Mesodermal cell (in vitro differentiated cells): ENCODE measurements at regions not wholly inside any gene's neighbourhood (a gene's known extent, or its start where the extent isn't known, plus 50 kb on each side); places are given as distances from the start of the nearest gene placed in this dataset.

Experiments
- H3K27ac ChIP-seq: 2 replicates; pipeline ENCODE4 v1.7.0; 2013; ENCODE audit warnings: mild to moderate bottlenecking, low read depth, low read length, moderate library complexity; ENCODE audit not compliant: severe bottlenecking
- H3K36me3 ChIP-seq: 2 replicates; pipeline ENCODE4 v1.7.1; 2013; ENCODE audit warnings: mild to moderate bottlenecking, low read length, moderate library complexity; ENCODE audit not compliant: control insufficient read depth, insufficient read depth
- H3K4me1 ChIP-seq: one replicate; pipeline ENCODE4 v1.7.1; 2013; ENCODE audit warnings: mild to moderate bottlenecking, low read length; ENCODE audit not compliant: insufficient read depth, control insufficient read depth, poor library complexity, severe bottlenecking
- H3K4me3 ChIP-seq: 2 replicates; pipeline ENCODE4 v1.7.0; 2013; ENCODE audit warnings: low read length, control low read depth, mild to moderate bottlenecking; ENCODE audit not compliant: insufficient read depth, poor library complexity, severe bottlenecking; ENCODE audit errors: extremely low read depth
- H3K9me3 ChIP-seq: 2 replicates; pipeline ENCODE4 v1.7.1; 2013; ENCODE audit warnings: mild to moderate bottlenecking, low read length, moderate library complexity; ENCODE audit not compliant: control insufficient read depth
- WGBS, 2 experiments: methylation state at CpG; one replicate each; pipeline ENCODE4 v1.1.5; 2013; ENCODE audit warnings: missing lambda C conversion rate in 2 of 2; ENCODE audit not compliant: insufficient coverage in 2 of 2; 5-methylcytosine and 5-hydroxymethylcytosine counted together

DNA sequence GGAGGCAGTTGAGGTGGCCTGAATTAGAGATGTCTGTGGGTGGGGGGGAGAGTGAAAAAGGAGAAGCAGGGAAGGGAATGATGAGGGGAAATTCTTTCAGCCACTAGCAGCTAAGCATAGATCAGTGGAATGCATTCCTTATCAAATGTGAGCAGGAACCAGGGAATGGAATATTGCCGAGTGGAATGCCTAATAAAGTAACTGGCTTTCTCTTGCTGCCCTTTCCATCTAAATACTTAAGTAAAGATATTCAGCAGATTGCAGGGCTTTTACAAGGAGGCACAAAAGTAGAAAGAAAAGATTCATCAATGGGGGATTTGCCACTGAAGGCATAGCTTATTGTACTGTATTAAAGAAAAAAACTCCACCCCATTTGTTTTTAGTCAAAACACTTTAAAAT lies 263.0 kb upstream of the RPS6KA3 start:
- Histone ChIP-seq H3K4me3 (no peak overlapping the region), H3K36me3 (no peaks in the 10 kb centered on the region), H3K4me1 (peaks cover 18% of the 10 kb centered on the region), H3K9me3 (no peaks in the 10 kb centered on the region), H3K27ac (no peak overlapping the region)
- WGBS, 2 experiments = no CpG with 5 or more reads among the region's 1 CpG

DNA sequence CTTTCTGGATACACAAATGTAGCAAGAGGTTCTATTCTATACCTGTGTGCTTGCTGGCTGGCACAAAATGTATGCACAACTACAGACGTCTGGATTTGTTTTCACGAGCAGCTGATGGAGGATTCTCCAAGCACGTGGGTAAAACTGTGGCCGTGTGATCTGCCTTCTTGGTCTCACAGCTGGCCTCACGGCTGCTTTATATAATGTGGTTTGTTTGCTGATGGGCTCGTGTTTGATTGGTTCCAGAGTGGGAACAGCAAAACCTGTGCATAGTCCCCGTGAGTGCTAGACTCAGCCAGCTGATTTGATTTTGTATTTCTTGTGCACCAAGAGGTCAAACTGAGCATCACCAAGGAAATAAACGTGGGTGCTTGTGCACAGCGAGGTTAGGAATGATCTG lies 262.6 kb upstream of the RPS6KA3 start:
- Histone ChIP-seq H3K27ac (no peak overlapping the region), H3K36me3 (no peaks in the 10 kb centered on the region), H3K4me3 (no peak overlapping the region), H3K4me1 (peaks cover 18% of the 10 kb centered on the region), H3K9me3 (no peaks in the 10 kb centered on the region)
- WGBS, 2 experiments = 68 to 92% methylated on average over 2 to 4 of the region's 9 CpGs

DNA sequence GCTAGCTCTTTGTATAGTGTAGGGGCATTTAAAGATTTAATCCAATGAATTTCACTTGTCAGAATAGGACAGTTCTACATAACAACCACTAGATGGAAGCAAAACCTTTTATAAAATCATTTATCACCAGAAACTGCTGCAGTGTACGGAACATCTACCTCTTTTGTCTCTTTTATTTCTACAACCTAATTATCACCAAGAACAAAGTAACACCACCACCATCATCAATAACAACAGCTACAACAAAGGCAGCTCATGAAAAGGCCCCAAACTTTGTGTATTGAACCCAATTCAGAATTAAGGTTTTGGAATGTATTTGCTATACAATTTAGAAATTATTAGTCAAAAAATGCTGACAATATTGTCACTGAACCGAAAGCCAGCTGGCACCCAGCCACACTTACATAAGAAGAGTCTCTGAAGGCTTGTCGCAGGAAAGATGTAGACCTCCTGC lies 260.9 kb upstream of the RPS6KA3 start:
- peaks cover 18% of the 10 kb centered on the region for H3K4me1 ChIP-seq

GRCh38 chrX:20527041-20527440 lies 260.3 kb upstream of the RPS6KA3 start:
- Histone ChIP-seq H3K4me3 (no peak overlapping the region), H3K27ac (no peak overlapping the region), H3K9me3 (no peaks in the 10 kb centered on the region), H3K36me3 (no peaks in the 10 kb centered on the region), H3K4me1 (peaks cover 18% of the 10 kb centered on the region)
- WGBS, 2 experiments = 86% methylated on average over 1 of the region's 4 CpGs; no CpG with 5 or more reads in 1 of the 2 experiments

More for the DNA sequence above, 260.9 kb upstream of the RPS6KA3 start:
- no CpG with 5 or more reads among the region's 3 CpGs for whole genome bisulfite sequencing, 2 experiments
- Histone ChIP-seq H3K27ac (no peak overlapping the region), H3K9me3 (no peaks in the 10 kb centered on the region), H3K36me3 (no peaks in the 10 kb centered on the region), H3K4me3 (no peak overlapping the region)

- Histone ChIP-seq H3K27ac (no peak overlapping the region), H3K36me3 (no peaks in the 10 kb centered on the region), H3K4me3 (no peak overlapping the region), H3K9me3 (no peaks in the 10 kb centered on the region), H3K4me1 (peaks cover 7% of the 10 kb centered on the region)
- WGBS, 2 experiments = no CpG with 5 or more reads among the region's 5 CpGs
Observed at GRCh38 chrX:20523626-20524312, 257.1 kb upstream of the RPS6KA3 start.

DNA sequence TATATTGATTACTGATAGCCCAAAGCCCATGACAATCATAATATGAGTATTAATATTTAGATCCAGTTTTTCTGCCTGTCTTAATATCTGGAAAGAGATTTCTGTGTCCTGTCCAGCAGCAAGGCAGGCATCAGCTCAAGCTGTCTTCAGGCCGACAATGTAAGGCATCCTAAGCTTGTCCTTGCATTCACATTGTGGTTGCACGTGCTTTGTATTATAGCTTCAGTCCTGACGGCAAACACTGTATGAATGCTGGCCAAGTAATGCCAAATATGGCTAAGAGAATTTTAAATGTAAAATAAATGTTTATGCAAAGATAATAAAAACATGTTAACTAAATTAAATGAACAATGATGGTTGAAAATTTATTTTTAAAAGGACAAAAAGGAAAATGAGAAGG lies 255.7 kb upstream of the RPS6KA3 start:
- H3K4me1 ChIP-seq = peaks cover 4% of the 10 kb centered on the region
- no peaks in the 10 kb centered on the region for H3K36me3 ChIP-seq
- no peak overlapping the region for H3K27ac ChIP-seq
- H3K4me3 ChIP-seq = no peak overlapping the region
- WGBS, 2 experiments = 94 to 100% methylated on average over 1 to 2 of the region's 3 CpGs
- H3K9me3 ChIP-seq = no peaks in the 10 kb centered on the region

GRCh38 chrX:20521222-20521621 lies 254.5 kb upstream of the RPS6KA3 start:
- Histone ChIP-seq H3K9me3 (no peaks in the 10 kb centered on the region), H3K4me1 (peaks cover 10% of the 10 kb centered on the region), H3K4me3 (no peak overlapping the region), H3K27ac (no peak overlapping the region), H3K36me3 (no peaks in the 10 kb centered on the region)
- 100% methylated on average over 2 of the region's 4 CpGs; no CpG with 5 or more reads in 1 of the 2 experiments for WGBS, 2 experiments

DNA sequence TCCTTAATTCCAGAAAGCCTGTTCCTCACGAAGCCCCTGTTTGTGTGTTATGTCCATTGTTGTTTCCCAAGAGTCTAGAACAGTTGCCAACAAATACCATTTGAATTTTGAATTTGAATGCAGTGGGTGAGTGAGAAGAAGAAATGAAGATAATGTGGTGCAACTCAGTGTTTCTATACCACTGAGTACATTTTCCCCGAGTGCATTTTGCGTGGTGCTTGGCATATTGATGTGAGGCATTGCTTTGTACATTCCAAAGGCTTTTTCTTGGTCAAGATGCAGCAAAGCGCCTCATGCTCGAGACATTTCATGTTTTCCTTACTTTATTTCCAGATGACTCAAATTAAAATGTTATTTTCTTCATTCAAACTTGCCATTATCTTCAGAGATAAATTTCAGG lies 253.1 kb upstream of the RPS6KA3 start:
- Histone ChIP-seq H3K27ac (no peak overlapping the region), H3K4me1 (peaks cover 13% of the 10 kb centered on the region), H3K36me3 (no peaks in the 10 kb centered on the region), H3K4me3 (no peak overlapping the region), H3K9me3 (no peaks in the 10 kb centered on the region)
- 100% methylated on average over 2 of the region's 5 CpGs; no CpG with 5 or more reads in 1 of the 2 experiments for WGBS, 2 experiments

GRCh38 chrX:20519146-20519545 lies 252.4 kb upstream of the RPS6KA3 start:
- H3K4me1 ChIP-seq = peaks cover 15% of the 10 kb centered on the region
- 43 to 52% methylated on average over 2 to 5 of the region's 5 CpGs for WGBS, 2 experiments

DNA sequence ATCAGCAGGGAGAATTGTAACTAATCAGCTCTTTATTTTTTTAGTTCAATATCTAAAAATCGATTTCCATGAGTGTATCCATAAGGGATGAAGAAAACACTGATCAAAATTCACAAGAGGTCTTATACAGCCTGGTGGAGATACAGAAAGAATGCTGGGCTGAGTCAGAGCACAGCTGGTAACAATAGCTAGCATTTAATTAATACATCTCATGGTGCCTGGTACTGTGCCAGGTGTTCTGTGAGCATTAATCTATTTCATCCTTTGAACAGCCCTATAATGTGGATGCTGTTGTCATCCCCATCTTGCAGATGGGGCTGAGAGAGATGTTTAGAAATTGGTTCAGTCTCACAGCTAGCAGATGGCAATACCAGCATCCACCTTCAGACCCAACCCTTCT lies 250.9 kb upstream of the RPS6KA3 start:
- Histone ChIP-seq H3K27ac (no peak overlapping the region), H3K36me3 (no peaks in the 10 kb centered on the region), H3K4me1 (peaks cover 20% of the 10 kb centered on the region), H3K9me3 (no peaks in the 10 kb centered on the region), H3K4me3 (no peak overlapping the region)
- WGBS, 2 experiments = no CpG with 5 or more reads among the region's 1 CpG

More at GRCh38 chrX:20519146-20519545, 252.4 kb upstream of the RPS6KA3 start:
- Histone ChIP-seq H3K27ac (no peak overlapping the region), H3K36me3 (no peaks in the 10 kb centered on the region), H3K9me3 (no peaks in the 10 kb centered on the region), H3K4me3 (no peak overlapping the region)

GRCh38 chrX:20515841-20516461 lies 249.2 kb upstream of the RPS6KA3 start:
- peak overlapping the region; percentile 76 for H3K27ac ChIP-seq
- no peaks in the 10 kb centered on the region for H3K9me3 ChIP-seq
- peaks cover 20% of the 10 kb centered on the region for H3K4me1 ChIP-seq
- no peak overlapping the region for H3K4me3 ChIP-seq
- WGBS, 2 experiments = no CpG with 5 or more reads among the region's 1 CpG
- H3K36me3 ChIP-seq = no peaks in the 10 kb centered on the region
